ENCODE measurements at regions not wholly inside any gene's neighbourhood (a gene's known extent, or its start where the extent isn't known, plus 50 kb on each side); places are given as distances from the start of the nearest gene placed in this dataset.

DNA sequence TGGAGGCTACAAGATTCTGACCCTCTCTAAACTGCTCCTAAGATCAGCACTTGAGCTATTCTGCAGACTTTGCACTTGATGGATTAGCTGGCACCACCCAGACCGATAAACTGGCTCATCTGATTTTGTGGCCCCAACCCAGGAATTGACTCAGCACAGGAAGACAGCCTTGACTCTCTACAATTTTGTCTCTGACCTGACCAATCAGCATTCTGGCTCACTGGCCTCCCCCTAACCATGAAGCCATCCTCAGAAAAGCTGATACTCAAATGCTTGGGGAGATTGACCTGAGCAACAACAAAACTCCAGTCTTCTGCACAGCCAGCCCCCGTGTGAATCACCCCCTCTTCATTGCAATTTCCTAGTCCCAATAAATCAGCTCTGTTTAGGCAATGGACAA lies 195.4 kb upstream of the PPP1R2C start:
- H3K4me3 ChIP-seq (ENCODE audit: low read depth in 1 of 2, low read length in 2 of 2) = no peak overlapping the region
- no peaks in the 10 kb centered on the region for H3K36me3 ChIP-seq (ENCODE audit: control insufficient read depth in 2 of 2, insufficient read depth in 2 of 2, low read length in 1 of 2)
- WGBS, 2 donors = 62 to 66% methylated on average over 2 of the region's 2 CpGs
- H3K4me1 ChIP-seq (ENCODE audit: control insufficient read depth in 2 of 2, insufficient read depth in 2 of 2, low read length in 1 of 2) = no peaks in the 10 kb centered on the region
- H3K9me3 ChIP-seq (ENCODE audit: control insufficient read depth in 2 of 2, insufficient read depth in 1 of 2, low read depth in 1 of 2, low read length in 1 of 2) = peaks cover 0 to 2% of the 10 kb centered on the region in 2 donors
- peaks cover 0 to 5% of the 10 kb centered on the region in 2 donors for H3K27me3 ChIP-seq (ENCODE audit: control insufficient read depth in 1 of 2, insufficient read depth in 2 of 2, low read length in 2 of 2)
- no peak overlapping the region for H3K27ac ChIP-seq (ENCODE audit: low read depth in 2 of 2, low read length in 1 of 2)

DNA sequence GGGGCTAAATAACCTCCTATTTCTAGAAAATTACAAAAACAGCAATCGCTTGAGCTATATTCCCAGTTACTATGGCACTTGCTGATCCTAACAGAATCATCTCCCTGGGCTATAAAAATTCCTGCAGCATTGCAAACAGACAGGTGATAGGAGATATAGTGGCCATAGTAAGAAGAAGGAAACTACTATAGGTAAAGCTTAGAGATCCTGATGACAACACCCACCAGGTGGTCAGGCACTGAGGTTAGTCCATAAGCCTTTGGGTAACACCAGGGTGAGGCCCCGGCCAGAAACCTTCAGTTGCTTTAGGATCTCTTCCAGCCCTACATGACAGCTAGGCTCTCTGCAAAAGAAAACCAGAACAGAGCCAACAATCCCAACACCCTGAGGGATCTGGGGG lies 197.9 kb upstream of the PPP1R2C start:
- H3K36me3 ChIP-seq (ENCODE audit: control insufficient read depth in 2 of 2, insufficient read depth in 2 of 2, low read length in 1 of 2) = no peaks in the 10 kb centered on the region
- no peaks in the 10 kb centered on the region for H3K4me1 ChIP-seq (ENCODE audit: control insufficient read depth in 2 of 2, insufficient read depth in 2 of 2, low read length in 1 of 2)
- WGBS, 2 donors = 68 to 69% methylated on average over 2 of the region's 2 CpGs
- H3K9me3 ChIP-seq (ENCODE audit: control insufficient read depth in 2 of 2, insufficient read depth in 1 of 2, low read depth in 1 of 2, low read length in 1 of 2) = peaks cover 0 to 2% of the 10 kb centered on the region in 2 donors
- no peak overlapping the region for H3K27ac ChIP-seq (ENCODE audit: low read depth in 2 of 2, low read length in 1 of 2)
- no peak overlapping the region for H3K4me3 ChIP-seq (ENCODE audit: low read depth in 1 of 2, low read length in 2 of 2)
- H3K27me3 ChIP-seq (ENCODE audit: control insufficient read depth in 1 of 2, insufficient read depth in 2 of 2, low read length in 2 of 2) = peaks cover 0 to 5% of the 10 kb centered on the region in 2 donors

DNA sequence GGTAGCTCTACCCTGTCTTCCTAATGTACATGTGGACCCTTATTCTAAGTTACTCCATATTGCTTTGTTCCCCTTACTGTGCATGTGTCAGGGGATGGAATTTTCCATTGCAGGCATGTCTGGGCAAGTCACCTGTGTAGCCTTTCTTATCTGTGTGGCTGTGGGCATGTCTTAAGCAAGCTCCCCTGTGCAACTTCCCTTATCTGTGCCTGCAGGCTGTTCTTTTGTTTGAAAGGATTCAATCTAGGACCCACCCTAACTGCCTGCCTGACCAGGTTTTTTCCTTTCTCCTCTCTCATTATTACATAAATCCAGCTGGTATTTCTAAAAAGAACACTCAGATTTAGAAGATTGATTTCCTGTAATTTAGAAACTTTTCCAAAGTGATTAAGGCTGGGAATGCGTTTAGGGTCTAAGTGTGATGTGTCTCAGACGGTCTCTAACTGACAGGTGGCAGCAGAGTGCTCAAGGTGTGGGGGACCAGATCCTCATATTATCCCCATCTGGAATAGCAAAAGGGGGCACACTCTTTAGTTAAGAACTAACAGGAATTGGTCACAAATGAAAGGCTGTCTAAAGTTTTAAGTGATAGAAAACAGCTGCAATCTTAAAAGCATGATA lies 198.9 kb upstream of the PPP1R2C start:
- 34 to 37% methylated on average over 2 of the region's 2 CpGs for WGBS, 2 donors
- Histone ChIP-seq H3K4me1 (ENCODE audit: control insufficient read depth in 2 of 2, insufficient read depth in 2 of 2, low read length in 1 of 2) (no peaks in the 10 kb centered on the region), H3K4me3 (ENCODE audit: low read depth in 1 of 2, low read length in 2 of 2) (no peak overlapping the region), H3K36me3 (ENCODE audit: control insufficient read depth in 2 of 2, insufficient read depth in 2 of 2, low read length in 1 of 2) (no peaks in the 10 kb centered on the region), H3K9me3 (ENCODE audit: control insufficient read depth in 2 of 2, insufficient read depth in 1 of 2, low read depth in 1 of 2, low read length in 1 of 2) (peaks cover 0 to 2% of the 10 kb centered on the region in 2 donors), H3K27me3 (ENCODE audit: control insufficient read depth in 1 of 2, insufficient read depth in 2 of 2, low read length in 2 of 2) (peaks cover 0 to 5% of the 10 kb centered on the region in 2 donors), H3K27ac (ENCODE audit: low read depth in 2 of 2, low read length in 1 of 2) (no peak overlapping the region)

DNA sequence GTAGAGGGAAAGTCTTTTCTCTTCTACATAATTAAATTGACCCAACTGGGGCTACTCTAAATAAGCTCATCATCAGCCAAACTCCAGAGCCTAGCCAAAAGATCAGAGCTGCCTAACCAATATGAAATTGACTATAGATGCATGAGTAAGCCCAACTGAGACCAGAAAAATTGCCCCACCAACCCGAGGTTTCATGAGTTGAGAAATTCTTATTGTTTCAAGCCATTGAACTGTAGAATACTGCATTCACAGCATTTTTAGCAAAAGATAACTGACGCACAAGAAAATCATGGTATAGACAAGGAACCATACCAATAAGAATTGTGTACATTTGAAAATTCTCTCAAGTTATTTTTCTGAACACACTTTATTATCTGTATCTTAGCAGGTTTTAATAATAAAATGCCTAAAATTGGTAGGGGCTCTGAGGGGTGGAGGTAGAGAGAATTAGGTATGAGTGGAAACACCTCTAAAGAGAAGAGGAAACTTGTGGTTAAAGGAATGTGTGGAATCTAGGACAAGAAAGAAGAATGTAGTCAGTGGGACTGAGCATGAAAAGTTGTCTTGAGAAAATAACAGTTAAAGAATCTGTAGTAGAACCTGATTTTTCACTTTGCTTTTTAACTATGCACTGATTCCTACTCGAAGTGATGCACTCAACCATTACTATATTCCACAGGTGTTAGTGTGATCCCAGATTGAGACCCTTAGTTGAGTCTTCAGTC lies 200.9 kb upstream of the PPP1R2C start:
- Histone ChIP-seq H3K9me3 (ENCODE audit: control insufficient read depth in 2 of 2, insufficient read depth in 1 of 2, low read depth in 1 of 2, low read length in 1 of 2) (no peaks in the 10 kb centered on the region), H3K4me3 (ENCODE audit: low read depth in 1 of 2, low read length in 2 of 2) (no peak overlapping the region), H3K27me3 (ENCODE audit: control insufficient read depth in 1 of 2, insufficient read depth in 2 of 2, low read length in 2 of 2) (peaks cover 0 to 5% of the 10 kb centered on the region in 2 donors), H3K4me1 (ENCODE audit: control insufficient read depth in 2 of 2, insufficient read depth in 2 of 2, low read length in 1 of 2) (no peaks in the 10 kb centered on the region), H3K27ac (ENCODE audit: low read depth in 2 of 2, low read length in 1 of 2) (no peak overlapping the region), H3K36me3 (ENCODE audit: control insufficient read depth in 2 of 2, insufficient read depth in 2 of 2, low read length in 1 of 2) (no peaks in the 10 kb centered on the region)
- 71 to 73% methylated on average over 3 of the region's 3 CpGs for WGBS, 2 donors

DNA sequence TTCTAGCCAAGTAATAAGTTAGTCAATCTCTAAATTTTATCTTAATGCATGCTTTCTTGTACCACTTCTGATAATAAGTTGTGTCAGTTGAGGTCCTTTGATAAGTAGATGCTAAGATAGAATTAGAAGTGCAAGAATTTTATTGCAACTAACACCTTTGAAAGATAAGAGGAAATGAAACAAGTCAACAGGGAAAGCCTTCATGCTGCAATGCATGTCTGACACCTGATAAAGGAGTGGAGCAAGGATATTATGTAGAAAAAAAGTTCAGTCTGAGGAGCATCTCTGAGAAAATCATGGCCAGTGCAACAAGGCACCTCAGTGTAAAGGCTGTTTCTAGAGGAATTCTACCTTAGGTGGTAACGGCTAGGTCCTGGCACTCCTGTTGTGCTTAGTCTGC lies 210.7 kb upstream of the PPP1R2C start:
- Histone ChIP-seq H3K27ac (ENCODE audit: low read depth in 2 of 2, low read length in 1 of 2) (no peak overlapping the region), H3K4me3 (ENCODE audit: low read depth in 1 of 2, low read length in 2 of 2) (no peak overlapping the region), H3K36me3 (ENCODE audit: control insufficient read depth in 2 of 2, insufficient read depth in 2 of 2, low read length in 1 of 2) (no peaks in the 10 kb centered on the region), H3K4me1 (ENCODE audit: control insufficient read depth in 2 of 2, insufficient read depth in 2 of 2, low read length in 1 of 2) (no peaks in the 10 kb centered on the region), H3K27me3 (ENCODE audit: control insufficient read depth in 1 of 2, insufficient read depth in 2 of 2, low read length in 2 of 2) (no peaks in the 10 kb centered on the region), H3K9me3 (ENCODE audit: control insufficient read depth in 2 of 2, insufficient read depth in 1 of 2, low read depth in 1 of 2, low read length in 1 of 2) (no peaks in the 10 kb centered on the region)
- WGBS, 2 donors = 63 to 89% methylated on average over 1 of the region's 1 CpG

DNA sequence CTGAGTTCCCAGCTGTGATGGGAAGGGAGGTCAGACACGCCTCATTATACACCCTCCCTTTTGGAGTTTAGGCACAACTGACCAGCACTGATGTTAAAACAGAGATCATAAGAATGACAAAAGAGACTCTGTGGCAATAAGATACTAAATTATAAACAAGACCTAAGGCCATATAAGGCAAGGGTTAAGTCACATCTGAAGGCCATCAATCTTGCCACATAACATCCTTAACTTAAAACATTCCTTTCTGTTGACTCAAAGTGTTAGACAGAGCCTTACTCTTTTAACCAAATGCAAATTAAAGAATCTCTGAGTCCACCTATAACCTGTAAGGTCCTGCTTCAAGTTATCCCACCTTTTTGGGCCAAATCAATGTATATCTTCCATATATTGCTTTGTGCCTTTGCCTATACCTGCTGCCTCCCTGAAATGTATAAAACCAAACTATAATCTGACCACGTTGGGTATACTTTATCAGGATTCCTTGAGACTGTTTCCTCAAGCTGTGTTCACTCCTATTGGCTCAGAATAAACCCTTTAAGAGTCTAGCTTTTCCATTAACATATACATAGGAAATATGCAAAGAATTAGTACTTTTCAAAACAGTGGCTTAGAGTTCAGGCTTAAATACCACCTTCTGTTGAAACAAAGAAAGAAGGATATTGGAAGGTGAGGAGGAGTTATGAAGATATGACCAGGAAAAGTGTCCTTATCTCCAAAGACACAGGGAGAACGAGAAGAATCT lies 214.4 kb upstream of the PPP1R2C start:
- Histone ChIP-seq H3K4me3 (ENCODE audit: low read depth in 1 of 2, low read length in 2 of 2) (no peak overlapping the region), H3K4me1 (ENCODE audit: control insufficient read depth in 2 of 2, insufficient read depth in 2 of 2, low read length in 1 of 2) (no peaks in the 10 kb centered on the region), H3K9me3 (ENCODE audit: control insufficient read depth in 2 of 2, insufficient read depth in 1 of 2, low read depth in 1 of 2, low read length in 1 of 2) (no peaks in the 10 kb centered on the region), H3K36me3 (ENCODE audit: control insufficient read depth in 2 of 2, insufficient read depth in 2 of 2, low read length in 1 of 2) (no peaks in the 10 kb centered on the region), H3K27me3 (ENCODE audit: control insufficient read depth in 1 of 2, insufficient read depth in 2 of 2, low read length in 2 of 2) (no peaks in the 10 kb centered on the region), H3K27ac (ENCODE audit: low read depth in 2 of 2, low read length in 1 of 2) (no peak overlapping the region)
- WGBS, 2 donors = 55 to 79% methylated on average over 3 of the region's 3 CpGs

DNA sequence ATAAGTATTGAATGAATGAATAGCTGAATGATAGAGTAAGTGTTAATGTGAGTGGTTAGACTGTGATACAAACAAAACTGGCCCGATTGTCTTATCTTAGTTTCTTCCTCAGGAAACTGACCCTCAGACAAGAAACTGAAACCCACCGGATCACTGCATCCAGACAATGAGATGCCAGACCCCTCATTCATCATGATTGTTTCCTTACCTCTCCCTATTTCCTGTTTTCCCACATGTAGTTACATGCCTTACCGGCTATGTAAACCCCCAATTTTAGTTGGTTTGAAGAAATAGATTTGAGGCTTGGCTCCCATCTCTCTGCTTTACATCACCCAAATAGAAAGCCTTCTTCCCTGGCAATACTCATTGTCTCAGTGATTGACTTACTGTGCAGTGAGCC lies 218.9 kb upstream of the PPP1R2C start:
- Histone ChIP-seq H3K27ac (ENCODE audit: low read depth in 2 of 2, low read length in 1 of 2) (no peak overlapping the region), H3K4me3 (ENCODE audit: low read depth in 1 of 2, low read length in 2 of 2) (no peak overlapping the region), H3K36me3 (ENCODE audit: control insufficient read depth in 2 of 2, insufficient read depth in 2 of 2, low read length in 1 of 2) (no peaks in the 10 kb centered on the region), H3K9me3 (ENCODE audit: control insufficient read depth in 2 of 2, insufficient read depth in 1 of 2, low read depth in 1 of 2, low read length in 1 of 2) (no peaks in the 10 kb centered on the region), H3K27me3 (ENCODE audit: control insufficient read depth in 1 of 2, insufficient read depth in 2 of 2, low read length in 2 of 2) (no peaks in the 10 kb centered on the region), H3K4me1 (ENCODE audit: control insufficient read depth in 2 of 2, insufficient read depth in 2 of 2, low read length in 1 of 2) (no peaks in the 10 kb centered on the region)
- 32 to 47% methylated on average over 3 of the region's 3 CpGs for WGBS, 2 donors

DNA sequence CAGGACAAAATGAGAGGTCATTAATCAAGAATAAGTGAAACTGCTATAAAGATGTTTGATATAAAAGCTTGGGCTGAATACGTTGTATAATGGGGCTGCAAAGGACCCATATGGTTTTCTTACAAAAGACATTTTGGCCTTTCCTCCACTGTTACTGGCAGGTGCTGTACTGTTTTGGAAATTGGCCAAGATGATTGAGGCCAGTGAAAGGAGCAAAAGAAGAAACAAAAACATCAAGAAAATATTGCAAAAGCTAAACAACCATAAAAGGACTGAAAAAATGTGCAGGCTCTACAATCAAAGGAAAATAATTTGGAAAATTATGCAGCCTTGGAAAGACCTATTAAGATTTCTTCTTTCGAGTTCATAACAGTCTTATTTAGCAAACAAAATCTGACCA lies 222.2 kb upstream of the PPP1R2C start:
- Histone ChIP-seq H3K9me3 (ENCODE audit: control insufficient read depth in 2 of 2, insufficient read depth in 1 of 2, low read depth in 1 of 2, low read length in 1 of 2) (no peaks in the 10 kb centered on the region), H3K4me3 (ENCODE audit: low read depth in 1 of 2, low read length in 2 of 2) (no peak overlapping the region), H3K36me3 (ENCODE audit: control insufficient read depth in 2 of 2, insufficient read depth in 2 of 2, low read length in 1 of 2) (no peaks in the 10 kb centered on the region), H3K27me3 (ENCODE audit: control insufficient read depth in 1 of 2, insufficient read depth in 2 of 2, low read length in 2 of 2) (no peaks in the 10 kb centered on the region), H3K27ac (ENCODE audit: low read depth in 2 of 2, low read length in 1 of 2) (no peak overlapping the region), H3K4me1 (ENCODE audit: control insufficient read depth in 2 of 2, insufficient read depth in 2 of 2, low read length in 1 of 2) (no peaks in the 10 kb centered on the region)
- 59 to 65% methylated on average over 2 of the region's 2 CpGs for WGBS, 2 donors

DNA sequence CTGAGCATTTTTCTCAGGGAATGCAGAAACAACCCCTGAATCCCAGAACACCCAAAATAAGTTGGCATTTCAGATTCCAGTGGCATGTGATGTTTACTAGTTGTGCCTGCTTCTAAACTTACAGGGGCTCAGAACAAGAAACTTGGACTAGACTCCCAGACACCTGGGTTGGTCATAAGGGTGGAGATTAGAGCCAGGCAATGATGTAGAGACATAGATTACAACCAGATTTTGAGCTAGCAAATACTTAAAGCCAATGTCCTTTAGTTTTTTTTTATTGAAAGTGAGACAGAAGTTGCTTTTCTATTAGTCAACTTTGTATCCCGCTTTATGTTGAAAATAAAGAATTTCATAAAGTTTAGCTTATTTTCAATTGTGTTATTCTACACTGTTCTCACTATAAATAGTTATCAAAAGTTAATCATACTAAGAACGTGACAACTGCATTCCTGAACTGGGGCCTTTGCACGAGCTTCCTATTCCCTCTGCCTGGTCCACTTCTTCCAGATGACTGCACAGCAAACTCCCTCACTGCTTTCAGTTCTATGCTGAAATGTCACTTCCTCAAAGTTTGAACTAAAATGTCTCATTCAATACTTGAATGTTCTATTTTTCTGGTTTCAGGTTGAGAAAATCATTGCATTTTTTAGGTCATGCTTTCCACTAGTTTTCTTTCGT lies 224.7 kb upstream of the PPP1R2C start:
- Histone ChIP-seq H3K4me3 (ENCODE audit: low read depth in 1 of 2, low read length in 2 of 2) (no peak overlapping the region), H3K27me3 (ENCODE audit: control insufficient read depth in 1 of 2, insufficient read depth in 2 of 2, low read length in 2 of 2) (no peaks in the 10 kb centered on the region), H3K4me1 (ENCODE audit: control insufficient read depth in 2 of 2, insufficient read depth in 2 of 2, low read length in 1 of 2) (no peaks in the 10 kb centered on the region), H3K27ac (ENCODE audit: low read depth in 2 of 2, low read length in 1 of 2) (no peak overlapping the region), H3K36me3 (ENCODE audit: control insufficient read depth in 2 of 2, insufficient read depth in 2 of 2, low read length in 1 of 2) (no peaks in the 10 kb centered on the region), H3K9me3 (ENCODE audit: control insufficient read depth in 2 of 2, insufficient read depth in 1 of 2, low read depth in 1 of 2, low read length in 1 of 2) (no peaks in the 10 kb centered on the region)
- WGBS, 2 donors = 80 to 82% methylated on average over 4 of the region's 4 CpGs

Measured in esophagus (tissue), 2 donors.